B cell (primary cell): ENCODE measurements at regions not wholly inside any gene's neighbourhood (a gene's known extent, or its start where the extent isn't known, plus 50 kb on each side); places are given as distances from the start of the nearest gene placed in this dataset.

Experiments
- ATAC-seq: fragments of 200-7000 bp; cut with Tn5 transposase; one replicate; pipeline ENCODE4 v1.10.0; 2021; ENCODE audit warnings: low read depth, mild to moderate bottlenecking, moderate number of reproducible peaks, moderate library complexity
- CTCF ChIA-PET: fragments of 350-600 bp; sonication (Branson Sonifier 250); formaldehyde crosslinking; loops from one replicate; lab custom pipeline; 2021; ENCODE audit warnings: antibody characterized with exemption, inconsistent platforms; lab: Charles Lee
- POLR2A ChIA-PET: fragments of 350-600 bp; sonication (Branson Sonifier 250); formaldehyde crosslinking; loops from one replicate; lab custom pipeline; 2021; ENCODE audit warnings: antibody characterized with exemption; lab: Charles Lee
- DNase-seq: peaks from one replicate; pipeline ENCODE4 v3.0.0; 2013
- H2AFZ ChIP-seq: 2 replicates; pipeline ENCODE4 v1.6.1; 2012; ENCODE audit warnings: mild to moderate bottlenecking, low read depth, low read length; ENCODE audit not compliant: insufficient read depth, poor library complexity, severe bottlenecking
- H3K27ac ChIP-seq, 2 donors: 1 replicate in 1 of 2; 2 replicates in 1 of 2; pipeline ENCODE4 v1.5.1; 2012 to 2013; ENCODE audit warnings: low read length in 2 of 2, mild to moderate bottlenecking in 2 of 2, moderate library complexity in 1 of 2
- H3K27me3 ChIP-seq, 4 experiments: fragments of 200-600 bp in 1 of 4; sonication (generic) in 1 of 4; replicated peaks in 1 of 4; 1 replicate in 2 of 4; 2 replicates in 2 of 4; pipeline versions ENCODE4 v1.6.1 to v1.7.0; 2013 to 2016; ENCODE audit warnings: low read length in 3 of 4, mild to moderate bottlenecking in 2 of 4, mixed read lengths in 1 of 4, moderate library complexity in 1 of 4; ENCODE audit not compliant: insufficient read depth in 4 of 4, control insufficient read depth in 3 of 4; ENCODE audit errors: control extremely low read depth in 1 of 4
- H3K36me3 ChIP-seq, 2 experiments: replicated peaks in 1 of 2; 1 replicate in 1 of 2; 2 replicates in 1 of 2; pipeline versions ENCODE4 v1.6.1 to v1.7.1; 2013; ENCODE audit warnings: low read length in 1 of 2; ENCODE audit not compliant: insufficient read depth in 2 of 2, control insufficient read depth in 1 of 2; ENCODE audit errors: control extremely low read depth in 1 of 2, extremely low read depth in 1 of 2
- H3K4me1 ChIP-seq, 2 donors: fragments of 200-600 bp in 1 of 2; sonication (generic) in 1 of 2; 1 replicate in 1 of 2; 2 replicates in 1 of 2; pipeline versions ENCODE4 v1.5.1 to v1.6.1; 2013 to 2017; ENCODE audit warnings: low read length in 2 of 2; ENCODE audit not compliant: control insufficient read depth in 2 of 2, insufficient read depth in 2 of 2
- H3K4me2 ChIP-seq: replicated peaks from 2 replicates; pipeline ENCODE3; 2012; ENCODE audit warnings: mild to moderate bottlenecking, low read depth, low read length; ENCODE audit not compliant: poor library complexity, severe bottlenecking
- H3K4me3 ChIP-seq, 5 experiments: fragments of 200-600 bp in 1 of 5; sonication (generic) in 1 of 5; 1 replicate in 3 of 5; 2 replicates in 2 of 5; pipeline versions ENCODE4 v1.5.1 to v1.7.0; 2011 to 2016; ENCODE audit warnings: low read length in 4 of 5, mild to moderate bottlenecking in 4 of 5, low read depth in 2 of 5, control low read depth in 1 of 5, moderate library complexity in 1 of 5; ENCODE audit not compliant: insufficient read depth in 1 of 5; ENCODE audit errors: control extremely low read depth in 1 of 5, extremely low read depth in 1 of 5
- H3K79me2 ChIP-seq: fragments of 200-600 bp; sonication (generic); one replicate; pipeline ENCODE4 v1.6.0; 2016; ENCODE audit warnings: low read length; ENCODE audit not compliant: control insufficient read depth, insufficient read depth
- H3K9ac ChIP-seq: fragments of 200-600 bp; sonication (generic); 2 replicates; pipeline ENCODE4 v1.6.1; 2017; ENCODE audit warnings: mild to moderate bottlenecking, low read length, moderate library complexity
- H3K9me3 ChIP-seq, 3 donors: one replicate each; pipeline versions ENCODE4 v1.6.1 to v1.7.1; 2013; ENCODE audit warnings: low read length in 2 of 3; ENCODE audit not compliant: control insufficient read depth in 2 of 3, insufficient read depth in 1 of 3; ENCODE audit errors: control extremely low read depth in 1 of 3
- H4K20me1 ChIP-seq: 2 replicates; pipeline ENCODE4 v1.6.0; 2012; ENCODE audit warnings: mild to moderate bottlenecking, low read length; ENCODE audit not compliant: insufficient read depth, control insufficient read depth, poor library complexity, severe bottlenecking
- H3K27ac Mint-ChIP-seq: one replicate; pipeline ENCODE4 v1.8.0; 2021; ENCODE audit warnings: mixed read lengths
- H3K27me3 Mint-ChIP-seq: one replicate; pipeline ENCODE4 v1.8.0; 2021; ENCODE audit warnings: mixed read lengths
- H3K4me1 Mint-ChIP-seq: one replicate; pipeline ENCODE4 v1.8.0; 2021; ENCODE audit warnings: mixed read lengths
- H3K4me3 Mint-ChIP-seq: one replicate; pipeline ENCODE4 v1.8.0; 2021; ENCODE audit warnings: mixed read lengths
- H3K9me3 Mint-ChIP-seq: one replicate; pipeline ENCODE4 v1.8.0; 2022; ENCODE audit warnings: mixed read lengths; ENCODE audit not compliant: insufficient read depth
- EZH2 ChIP-seq: IDR thresholded peaks from 2 replicates; pipeline ENCODE4 v1.6.1; 2012; ENCODE audit warnings: borderline replicate concordance, low read depth, mild to moderate bottlenecking, moderate library complexity, low read length; ENCODE audit not compliant: insufficient read depth, poor library complexity, severe bottlenecking
- WGBS: methylation state at CpG from one replicate; pipeline ENCODE4 v1.1.5; 2013; ENCODE audit warnings: missing lambda C conversion rate; ENCODE audit not compliant: insufficient coverage; 5-methylcytosine and 5-hydroxymethylcytosine counted together
- intact Hi-C: fragments of 100-400 bp; cut with micrococcal nuclease; formaldehyde crosslinking; loops from one replicate; pipeline ENCODE4 v1.10.0; 2022
- TF ChIP-seq, protein P1 (sequence below): fragments of 200-600 bp; IDR thresholded peaks from one replicate; pipeline ENCODE4 v1.8.0; 2022; ENCODE audit warnings: antibody characterized with exemption, mild to moderate bottlenecking

DNA sequence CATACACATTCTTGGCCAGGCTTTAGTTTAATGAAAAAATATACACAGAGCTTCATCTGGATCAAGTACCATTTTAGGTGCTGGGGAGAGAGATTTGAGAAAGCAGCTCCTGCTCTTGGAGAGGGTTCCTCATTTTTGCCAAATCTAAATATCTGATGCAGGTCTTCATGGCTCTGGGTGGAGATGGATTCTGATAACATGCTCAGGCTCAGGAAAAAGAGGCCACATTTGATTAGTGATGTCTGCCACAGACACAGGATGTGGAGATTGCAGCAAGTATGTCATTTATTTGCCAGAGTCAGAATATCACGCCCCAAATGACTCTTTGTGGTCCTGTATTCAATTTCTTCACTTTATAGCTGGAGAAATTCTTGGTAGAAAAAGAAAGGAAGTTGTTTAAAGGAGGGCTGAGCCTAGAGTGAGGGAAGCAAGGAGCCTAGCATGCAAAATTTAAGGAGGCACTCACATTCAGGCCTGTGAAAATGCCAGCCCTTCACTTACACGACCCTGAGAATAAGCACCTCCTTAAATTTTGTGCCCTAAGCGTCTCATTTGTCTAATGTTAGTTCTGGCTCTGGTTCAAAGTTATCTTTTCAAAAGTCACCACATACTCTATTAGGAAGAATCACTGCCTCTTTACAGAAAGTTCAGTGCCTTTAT is 492.9 kb upstream of the TBX3 start:
- intact Hi-C loops, result no loop called here
- Histone ChIP-seq H3K9me3 (peaks cover 0 to 4% (median 0%) of the 10 kb centered on the region in 3 donors), H3K4me2 (no peak overlapping the region), H4K20me1 (no peaks in the 10 kb centered on the region), H3K4me3 (no peak overlapping the region), H3K36me3 (no peaks in the 10 kb centered on the region), H3K27ac (no peak overlapping the region), H3K9ac (no peak overlapping the region), H3K27me3 (no peaks in the 10 kb centered on the region), H3K79me2 (no peaks in the 10 kb centered on the region), H2AFZ (no peak overlapping the region), H3K4me1 (no peaks in the 10 kb centered on the region)
- ATAC-seq, result no peak
- no peak for DNase-seq
- Mint-ChIP-seq H3K27me3 (no peaks in the 10 kb centered on the region), H3K27ac (no peak overlapping the region), H3K4me1 (no peaks in the 10 kb centered on the region), H3K4me3 (no peak overlapping the region), H3K9me3 (no peaks in the 10 kb centered on the region)
- CTCF ChIA-PET, result no interaction called here
- POLR2A ChIA-PET, result no interaction called here
- WGBS, result no CpG with 5 or more reads among the region's 3 CpGs
- TF ChIP-seq EZH2, result no peak
- TF ChIP-seq, protein P1, sequence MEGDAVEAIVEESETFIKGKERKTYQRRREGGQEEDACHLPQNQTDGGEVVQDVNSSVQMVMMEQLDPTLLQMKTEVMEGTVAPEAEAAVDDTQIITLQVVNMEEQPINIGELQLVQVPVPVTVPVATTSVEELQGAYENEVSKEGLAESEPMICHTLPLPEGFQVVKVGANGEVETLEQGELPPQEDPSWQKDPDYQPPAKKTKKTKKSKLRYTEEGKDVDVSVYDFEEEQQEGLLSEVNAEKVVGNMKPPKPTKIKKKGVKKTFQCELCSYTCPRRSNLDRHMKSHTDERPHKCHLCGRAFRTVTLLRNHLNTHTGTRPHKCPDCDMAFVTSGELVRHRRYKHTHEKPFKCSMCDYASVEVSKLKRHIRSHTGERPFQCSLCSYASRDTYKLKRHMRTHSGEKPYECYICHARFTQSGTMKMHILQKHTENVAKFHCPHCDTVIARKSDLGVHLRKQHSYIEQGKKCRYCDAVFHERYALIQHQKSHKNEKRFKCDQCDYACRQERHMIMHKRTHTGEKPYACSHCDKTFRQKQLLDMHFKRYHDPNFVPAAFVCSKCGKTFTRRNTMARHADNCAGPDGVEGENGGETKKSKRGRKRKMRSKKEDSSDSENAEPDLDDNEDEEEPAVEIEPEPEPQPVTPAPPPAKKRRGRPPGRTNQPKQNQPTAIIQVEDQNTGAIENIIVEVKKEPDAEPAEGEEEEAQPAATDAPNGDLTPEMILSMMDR, result no peak

DNA sequence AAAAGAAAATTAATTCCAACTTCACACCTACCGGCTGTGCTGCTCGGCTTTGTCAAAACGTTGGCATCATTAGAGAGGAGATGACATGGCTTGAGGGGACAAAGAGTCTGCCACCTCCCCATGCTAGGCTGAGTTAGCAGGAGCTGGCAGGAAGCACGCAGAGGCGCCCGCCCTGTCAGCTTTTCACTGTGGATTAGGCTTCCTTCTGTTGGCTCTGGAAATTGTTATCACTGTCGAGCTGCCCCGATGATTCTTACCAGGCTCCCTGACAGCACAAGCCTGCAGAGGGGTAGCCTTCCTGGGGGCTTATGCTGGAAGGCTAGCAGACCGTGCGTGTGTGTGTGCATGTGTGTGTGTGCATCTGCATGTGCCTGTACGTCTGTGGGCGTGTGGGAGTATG is 490.9 kb upstream of the TBX3 start:
- no peak overlapping the region for H3K4me3 Mint-ChIP-seq
- Histone ChIP-seq H3K36me3 (no peaks in the 10 kb centered on the region), H3K4me1 (no peaks in the 10 kb centered on the region), H3K27ac (no peak overlapping the region), H3K4me3 (no peak overlapping the region), H3K27me3 (no peaks in the 10 kb centered on the region), H3K4me2 (no peak overlapping the region), H4K20me1 (no peaks in the 10 kb centered on the region), H3K9ac (no peak overlapping the region), H3K9me3 (peaks cover 0 to 3% (median 0%) of the 10 kb centered on the region in 3 donors), H3K79me2 (no peaks in the 10 kb centered on the region), H2AFZ (no peak overlapping the region)
- H3K27ac Mint-ChIP-seq, result no peak overlapping the region
- DNase-seq (no peak), ATAC-seq (no peak)
- H3K9me3 Mint-ChIP-seq, result no peaks in the 10 kb centered on the region
- POLR2A ChIA-PET, result no interaction called here
- intact Hi-C loops, result no loop called here
- no peaks in the 10 kb centered on the region for H3K27me3 Mint-ChIP-seq
- H3K4me1 Mint-ChIP-seq, result no peaks in the 10 kb centered on the region
- CTCF ChIA-PET, result no interaction called here
- no peak for TF ChIP-seq EZH2
- TF ChIP-seq, protein P1, result no peak
- WGBS, result 61% methylated on average over 11 of the region's 12 CpGs
